OCI-LY7 (cell line): ENCODE measurements at regions not wholly inside any gene's neighbourhood (a gene's known extent, or its start where the extent isn't known, plus 50 kb on each side); places are given as distances from the start of the nearest gene placed in this dataset.

ENCODE experiments used
- EZH2phosphoT487 ChIP-seq: fragments of 200-600 bp; sonication (generic); IDR thresholded peaks from 2 replicates; pipeline ENCODE4 v1.6.1; 2018; ENCODE audit warnings: low read depth, borderline replicate concordance, mild to moderate bottlenecking, mixed run types, antibody characterized with exemption, low read length, moderate library complexity, mixed read lengths
- TF ChIP-seq, protein P1 (sequence below): fragments of 200-600 bp; sonication (generic); conservative IDR thresholded peaks from 2 replicates; pipeline ENCODE4 v1.5.1; 2014; ENCODE audit warnings: mild to moderate bottlenecking, antibody characterized with exemption, low read length, moderate library complexity, mixed read lengths

- TF ChIP-seq, protein P1, sequence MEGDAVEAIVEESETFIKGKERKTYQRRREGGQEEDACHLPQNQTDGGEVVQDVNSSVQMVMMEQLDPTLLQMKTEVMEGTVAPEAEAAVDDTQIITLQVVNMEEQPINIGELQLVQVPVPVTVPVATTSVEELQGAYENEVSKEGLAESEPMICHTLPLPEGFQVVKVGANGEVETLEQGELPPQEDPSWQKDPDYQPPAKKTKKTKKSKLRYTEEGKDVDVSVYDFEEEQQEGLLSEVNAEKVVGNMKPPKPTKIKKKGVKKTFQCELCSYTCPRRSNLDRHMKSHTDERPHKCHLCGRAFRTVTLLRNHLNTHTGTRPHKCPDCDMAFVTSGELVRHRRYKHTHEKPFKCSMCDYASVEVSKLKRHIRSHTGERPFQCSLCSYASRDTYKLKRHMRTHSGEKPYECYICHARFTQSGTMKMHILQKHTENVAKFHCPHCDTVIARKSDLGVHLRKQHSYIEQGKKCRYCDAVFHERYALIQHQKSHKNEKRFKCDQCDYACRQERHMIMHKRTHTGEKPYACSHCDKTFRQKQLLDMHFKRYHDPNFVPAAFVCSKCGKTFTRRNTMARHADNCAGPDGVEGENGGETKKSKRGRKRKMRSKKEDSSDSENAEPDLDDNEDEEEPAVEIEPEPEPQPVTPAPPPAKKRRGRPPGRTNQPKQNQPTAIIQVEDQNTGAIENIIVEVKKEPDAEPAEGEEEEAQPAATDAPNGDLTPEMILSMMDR, result no peak
- no peak for TF ChIP-seq EZH2phosphoT487
Observed at GRCh38 chr12:90896164-90896563, 58.8 kb downstream of the CCER1 start.
